GM18505 (cell line): ENCODE measurements at regions not wholly inside any gene's neighbourhood (a gene's known extent, or its start where the extent isn't known, plus 50 kb on each side); places are given as distances from the start of the nearest gene placed in this dataset.
"Not testable (repeated sequence)": the region's sequence is repeated elsewhere in the genome, so short reads cannot be mapped to it uniquely, and the experiment has no call there.

Experiments used
- ATAC-seq: cut with Tn5 transposase; IDR thresholded peaks from one replicate; pipeline ENCODE4 v1.9.1; 2021; ENCODE audit not compliant: unreplicated experiment
- POLR2A ChIP-seq: IDR thresholded peaks from 4 replicates; pipeline ENCODE4 v1.6.1; 2011; ENCODE audit warnings: borderline replicate concordance; ENCODE audit not compliant: insufficient read depth, insufficient read length; ENCODE audit errors: extremely low read depth

DNA sequence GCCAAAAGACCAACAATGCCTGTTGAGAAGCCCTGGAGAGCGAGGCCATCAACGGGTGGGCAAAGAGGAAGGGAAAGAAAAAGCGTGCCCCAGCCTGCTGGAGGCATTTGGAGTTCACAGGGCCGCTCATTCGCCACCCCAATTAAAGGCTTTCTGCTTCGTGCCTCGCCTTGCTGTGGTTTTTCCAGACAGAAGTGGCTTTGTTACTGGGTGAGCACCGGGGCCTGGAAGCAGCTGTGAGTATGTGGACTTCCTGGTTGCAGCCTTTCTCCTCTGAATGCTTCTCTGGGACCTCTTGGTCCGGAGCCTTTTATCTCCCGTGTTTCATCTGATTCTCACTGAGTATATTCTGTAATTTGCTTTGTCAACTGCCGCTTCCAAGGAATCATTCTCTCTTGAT, 118.1 kb upstream of the EGR2 start:
- no peak for TF ChIP-seq POLR2A
- no peak for ATAC-seq

DNA sequence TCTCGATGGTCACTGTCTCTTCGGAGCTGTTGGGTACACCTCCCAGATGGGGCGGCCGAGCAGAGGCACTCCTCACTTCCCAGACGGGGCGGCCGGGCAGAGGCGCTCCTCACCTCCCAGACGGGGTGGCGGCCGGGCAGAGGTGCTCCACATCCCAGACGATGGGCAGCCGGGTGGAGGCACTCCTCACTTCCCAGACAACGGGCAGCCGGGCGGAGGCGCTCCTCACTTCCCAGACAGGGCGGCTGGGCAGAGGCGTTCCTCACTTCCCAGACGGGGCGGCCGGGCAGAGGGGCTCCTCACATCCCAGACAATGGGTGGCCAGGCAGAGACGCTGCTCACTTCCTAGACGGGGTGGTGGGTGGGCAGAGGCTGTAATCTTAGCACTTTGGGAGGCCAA, 112.6 kb upstream of the EGR2 start:
- not testable (repeated sequence) for ATAC-seq

DNA sequence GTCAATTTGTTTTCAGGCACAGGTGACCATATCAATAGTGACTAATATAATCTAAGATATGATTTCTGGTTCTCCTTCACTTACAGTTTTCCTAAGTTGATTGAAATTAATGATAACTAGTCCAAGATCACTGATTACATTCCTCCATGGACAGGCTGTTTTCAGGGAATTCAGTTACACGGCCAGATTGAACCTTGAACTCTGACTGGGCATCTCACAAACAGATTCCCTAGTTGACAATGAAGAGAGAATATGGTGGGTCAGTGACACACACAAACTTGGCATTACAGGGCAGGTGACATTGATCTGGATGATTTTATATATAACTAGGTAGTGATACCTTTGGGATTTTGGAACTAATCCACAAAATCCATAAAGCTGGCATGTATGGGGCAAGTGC, 110.2 kb upstream of the EGR2 start:
- ATAC-seq, result no peak
- no peak for TF ChIP-seq POLR2A

DNA sequence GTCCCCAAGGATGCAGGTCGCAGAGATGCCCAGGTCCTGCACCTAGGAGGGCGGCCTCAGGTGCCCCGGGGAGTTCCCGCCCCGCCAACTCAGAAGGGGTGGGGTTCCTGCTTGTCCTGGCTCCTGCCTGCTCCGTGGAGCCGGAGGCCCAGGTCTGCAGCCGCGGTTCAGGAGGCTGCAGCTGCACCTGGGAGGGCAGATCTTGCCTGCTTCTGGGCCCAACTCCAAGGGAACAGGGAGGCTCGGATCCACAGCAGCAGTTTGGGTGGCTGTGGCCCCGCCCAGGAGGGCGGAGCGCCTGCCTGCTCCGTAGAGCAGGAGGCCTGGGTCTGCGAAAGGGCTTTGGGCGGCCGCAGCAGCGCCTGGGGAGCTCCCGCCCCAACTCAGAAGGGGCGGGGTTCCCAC, 108.2 kb upstream of the EGR2 start:
- no peak for TF ChIP-seq POLR2A
- ATAC-seq, result no peak

DNA sequence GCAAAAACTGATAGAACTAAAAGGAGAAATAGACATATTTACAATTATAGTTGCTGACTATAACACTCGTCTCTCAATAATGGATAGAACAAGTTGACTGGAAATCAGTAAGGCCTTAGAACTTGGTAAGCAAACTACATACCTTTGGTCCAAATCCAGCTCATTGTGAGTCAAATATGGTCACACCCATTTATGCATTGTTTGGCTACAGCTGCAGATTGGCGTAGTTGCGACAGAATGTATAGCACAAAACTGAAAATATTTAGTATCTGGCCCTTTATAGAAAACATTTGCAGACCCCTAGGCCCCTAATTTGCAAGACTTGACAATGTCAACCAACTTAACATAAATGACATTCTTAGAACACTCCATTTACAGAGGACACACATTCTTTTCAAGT, 103.6 kb upstream of the EGR2 start:
- no peak for TF ChIP-seq POLR2A
- no peak for ATAC-seq

DNA sequence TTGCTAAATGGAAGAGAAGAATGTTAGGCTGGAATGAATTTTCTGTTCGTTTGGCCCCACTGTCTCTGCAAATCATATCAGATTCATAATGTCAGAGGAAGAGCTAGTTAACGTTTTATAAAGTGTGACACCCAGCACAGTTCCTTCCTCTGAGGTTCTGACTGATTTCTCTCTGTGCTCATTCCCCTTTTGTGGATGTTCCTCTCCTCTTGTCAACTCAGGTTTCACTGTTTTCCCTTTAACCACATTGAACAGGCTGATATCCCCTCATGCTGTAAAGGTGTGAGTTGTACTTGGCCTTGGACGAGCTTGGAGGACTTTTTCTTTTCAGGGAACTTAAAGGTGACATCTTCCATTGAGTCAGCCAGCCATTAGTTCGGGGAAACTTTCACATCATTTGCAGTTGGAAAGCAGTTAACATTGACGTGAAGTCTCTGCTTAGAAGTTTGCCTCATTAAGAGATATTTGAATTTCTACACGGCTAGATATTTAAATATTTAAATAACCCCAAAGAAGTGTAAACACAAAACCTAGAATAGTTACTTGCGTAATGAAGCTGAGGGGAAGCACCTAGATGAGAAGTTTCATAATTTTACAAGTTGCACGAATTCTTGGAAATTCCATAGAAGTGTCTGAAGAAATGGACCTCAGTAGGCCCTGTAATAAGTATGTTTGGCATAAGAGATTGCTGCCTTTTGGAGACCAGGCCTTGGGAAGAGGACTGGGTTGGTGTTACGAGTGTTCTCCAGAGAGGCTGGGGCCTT, 101.5 kb upstream of the EGR2 start:
- ATAC-seq, result no peak
- TF ChIP-seq POLR2A, result no peak

DNA sequence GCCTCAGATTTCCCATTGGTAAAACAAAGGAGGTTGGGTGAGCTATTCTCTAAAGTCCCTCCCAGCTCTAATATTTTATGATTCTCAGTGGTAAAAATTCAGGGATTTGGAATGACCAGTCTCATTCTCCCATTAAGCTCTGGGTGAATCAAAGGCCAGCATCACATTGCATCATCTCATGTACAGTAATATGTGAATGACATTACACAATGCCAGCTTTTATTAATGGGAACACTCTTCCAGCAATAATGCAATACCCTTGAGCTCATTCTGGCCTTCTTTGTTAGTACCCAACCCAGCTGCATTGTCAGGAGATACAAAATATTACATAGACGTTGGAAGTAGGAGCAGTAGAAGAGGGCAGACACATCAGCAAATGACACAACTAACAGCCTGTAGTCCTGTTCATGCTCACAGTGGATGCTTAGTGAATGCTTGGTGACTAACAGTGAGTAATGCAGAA, 100.0 kb upstream of the EGR2 start:
- no peak for TF ChIP-seq POLR2A

DNA sequence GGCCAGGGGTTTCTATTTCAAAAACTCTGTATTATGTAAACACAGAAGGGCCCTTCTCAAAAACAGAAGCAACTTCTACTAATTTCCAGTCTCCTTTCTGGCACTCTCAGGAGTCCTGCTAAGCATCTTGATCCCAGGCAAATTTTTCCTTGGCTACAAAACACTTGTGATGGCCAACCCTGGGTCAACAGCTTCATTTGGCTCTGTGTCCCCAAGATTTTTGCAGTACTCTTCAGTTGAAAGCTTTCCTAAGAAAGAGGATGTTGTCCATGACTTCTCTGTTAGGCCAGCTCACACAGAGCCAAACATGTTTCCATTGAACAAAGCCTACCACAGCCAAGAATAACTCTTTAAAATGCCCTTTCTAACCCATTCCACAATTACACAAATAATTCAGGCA, 99.0 kb upstream of the EGR2 start:
- no peak for ATAC-seq
- TF ChIP-seq POLR2A, result no peak

More for the DNA sequence above, 100.0 kb upstream of the EGR2 start:
- ATAC-seq, result no peak

DNA sequence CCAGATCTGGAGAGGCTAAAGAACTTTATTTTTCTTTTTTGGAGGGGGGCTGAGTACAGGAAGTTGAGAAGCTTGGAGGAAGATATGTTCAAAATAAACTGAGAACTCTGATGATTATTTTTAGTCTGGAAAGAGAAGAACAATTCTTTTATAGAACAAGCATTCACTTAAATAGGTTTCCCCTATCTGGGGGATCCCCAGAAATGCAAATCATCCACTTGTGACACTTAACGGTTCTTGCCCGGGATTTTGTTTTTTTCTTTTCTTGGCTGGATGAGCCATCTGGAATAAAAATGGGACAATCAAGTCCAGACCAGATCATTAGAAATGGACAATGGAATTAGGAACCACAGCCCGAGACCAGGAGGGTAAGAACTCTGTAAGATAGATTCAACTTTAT, 95.9 kb upstream of the EGR2 start:
- TF ChIP-seq POLR2A, result no peak
- ATAC-seq, result no peak

DNA sequence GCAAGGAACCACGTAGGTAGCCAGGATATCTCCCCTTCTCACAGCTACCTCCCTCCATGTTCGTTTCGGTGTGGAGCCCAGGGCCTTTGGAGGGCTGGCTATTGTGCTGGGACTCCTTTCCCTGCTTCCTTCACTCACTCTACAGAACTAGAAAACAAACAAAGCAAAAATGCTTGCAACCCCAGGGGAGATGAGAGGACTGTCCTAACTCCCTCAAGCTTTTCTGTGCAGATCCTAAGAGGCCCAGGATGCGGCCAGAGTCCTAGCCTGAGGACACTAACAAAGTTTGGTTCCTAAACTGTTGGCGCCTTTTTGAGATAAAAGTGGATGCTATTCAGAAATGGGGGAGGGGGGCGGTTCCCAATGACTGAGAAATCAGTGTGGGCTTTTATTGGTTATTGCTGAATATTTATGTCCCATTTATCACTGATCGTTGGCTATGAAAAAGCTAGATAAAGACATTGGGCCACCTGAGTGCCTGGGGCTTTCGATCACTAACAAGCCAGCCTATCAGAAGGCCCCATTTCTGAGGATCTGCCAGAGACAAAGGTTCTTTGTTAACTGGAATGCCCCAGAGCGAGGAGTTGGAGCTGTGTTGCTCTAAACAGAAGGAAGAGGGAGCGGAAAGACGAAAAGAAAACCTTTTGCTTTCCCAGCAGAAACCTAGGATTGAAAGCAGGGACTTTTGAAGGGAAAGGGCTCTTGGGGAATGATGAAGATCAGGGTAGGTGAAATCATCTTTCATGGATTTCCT, 95.2 kb upstream of the EGR2 start:
- no peak for TF ChIP-seq POLR2A
- ATAC-seq, result no peak

DNA sequence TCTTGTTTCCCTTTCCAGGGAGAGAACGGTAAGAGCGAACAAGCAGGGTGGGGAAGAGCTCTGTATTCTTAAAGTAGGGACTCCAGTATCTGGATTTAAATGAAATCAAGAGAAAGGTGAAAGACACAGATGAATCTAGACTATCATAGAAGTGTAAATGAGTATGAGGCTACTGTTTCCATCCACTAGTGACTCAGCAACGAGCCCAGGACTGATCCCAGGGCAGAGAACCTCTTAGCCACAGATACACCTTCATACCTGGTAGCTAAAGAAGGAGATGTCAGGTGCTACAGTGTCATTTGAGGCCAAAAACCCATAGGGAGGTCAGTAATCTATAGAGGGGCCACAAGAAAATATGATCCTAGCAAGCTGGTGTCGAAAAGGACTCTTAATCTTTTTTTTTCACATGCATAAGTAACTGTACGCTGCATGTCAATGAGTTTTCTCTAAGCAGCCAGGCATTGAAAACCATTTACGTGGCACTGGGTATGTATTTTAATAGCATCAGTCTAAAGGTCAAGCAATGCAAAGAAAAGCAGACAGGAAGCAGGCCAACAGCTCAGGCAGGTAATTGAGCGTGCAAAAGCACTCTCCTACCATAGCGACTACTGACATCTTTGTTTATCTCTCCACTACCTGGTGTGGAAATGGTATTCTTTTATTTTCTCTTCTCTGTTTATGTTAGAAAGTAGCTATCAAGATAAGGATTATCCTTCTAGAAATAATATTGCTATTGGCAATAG, 91.5 kb upstream of the EGR2 start:
- peak; percentile 89 for ATAC-seq
- no peak for TF ChIP-seq POLR2A

DNA sequence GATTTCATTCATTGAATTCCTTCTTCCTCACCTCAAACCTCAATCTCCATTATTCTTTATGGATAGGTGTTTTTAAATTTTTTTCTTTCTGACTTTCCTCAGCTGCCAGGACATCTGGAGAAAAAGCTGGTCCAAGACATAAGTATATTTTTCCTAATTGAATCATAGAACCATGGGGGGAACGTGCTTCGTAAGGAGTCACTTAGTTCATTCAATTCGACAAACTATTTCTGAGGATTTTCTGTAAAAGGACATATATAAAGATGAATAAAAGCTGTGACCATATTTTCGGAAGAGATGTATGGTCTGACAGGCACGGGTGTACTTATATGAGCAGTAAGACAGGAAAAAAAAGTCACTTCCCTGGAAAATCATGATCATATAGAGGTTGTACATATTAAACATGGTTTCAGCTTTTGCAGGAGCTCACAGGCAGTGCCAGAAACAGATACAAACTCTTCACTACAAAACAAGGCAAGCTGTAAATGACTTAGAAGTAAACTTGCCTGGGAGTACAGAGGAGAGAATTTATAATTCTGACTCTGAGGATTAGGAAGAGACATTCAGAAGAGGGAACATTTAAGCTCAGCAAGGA, 88.2 kb upstream of the EGR2 start:
- TF ChIP-seq POLR2A, result no peak
- ATAC-seq, result no peak

DNA sequence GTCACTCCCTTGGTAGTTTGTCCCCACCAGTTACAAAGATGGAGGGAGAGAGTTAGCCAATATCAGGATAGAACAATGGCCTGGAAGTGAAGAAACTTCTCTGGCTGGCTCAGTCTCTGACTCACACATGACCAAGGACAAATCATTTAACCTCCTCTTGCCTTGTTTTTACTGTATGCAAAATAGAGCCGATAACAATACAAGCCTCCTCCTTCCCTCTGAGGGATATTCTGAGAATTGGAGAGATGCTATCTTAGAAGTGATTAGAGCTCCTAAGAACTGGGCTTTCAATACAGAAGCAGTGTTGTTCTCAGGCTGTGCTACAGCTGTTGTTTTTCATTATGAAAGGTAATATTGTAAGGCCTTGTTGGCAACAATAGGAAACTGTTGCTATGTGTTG, 87.7 kb upstream of the EGR2 start:
- no peak for TF ChIP-seq POLR2A
- no peak for ATAC-seq

DNA sequence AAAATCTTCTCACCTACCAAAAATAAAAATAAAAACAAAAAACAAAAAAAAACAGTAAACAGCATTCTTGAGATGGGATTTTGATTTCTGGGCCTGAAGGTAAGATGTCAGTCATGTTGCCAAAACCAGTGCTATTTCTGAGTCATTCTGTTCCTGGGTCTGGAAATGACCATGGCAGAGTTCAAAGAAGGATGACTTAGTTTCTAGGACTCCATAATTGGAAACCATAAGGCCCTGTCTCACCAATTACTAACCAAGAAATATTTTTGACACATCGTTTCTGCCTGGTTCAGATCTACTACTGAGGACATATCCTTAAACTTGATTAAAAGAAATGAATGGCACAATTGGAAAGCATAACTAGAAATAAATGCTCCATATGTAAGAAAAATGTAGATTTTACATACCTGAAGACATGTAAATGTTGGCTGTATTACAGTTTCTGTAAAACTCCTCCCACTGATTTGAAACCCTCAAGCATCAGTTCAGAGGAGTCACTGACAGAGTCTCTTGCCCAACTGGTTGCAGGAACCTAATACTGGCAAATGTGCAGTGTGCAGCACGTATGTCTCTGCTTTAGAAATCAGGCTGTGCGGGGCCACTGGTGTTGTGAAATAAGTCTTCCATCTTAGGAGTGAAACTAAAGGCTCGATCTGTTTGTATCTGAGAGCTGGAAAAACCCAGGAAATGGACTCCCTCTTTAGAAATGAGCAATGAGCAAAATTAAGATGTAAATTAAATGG, 84.8 kb upstream of the EGR2 start:
- TF ChIP-seq POLR2A, result no peak
- ATAC-seq, result no peak

DNA sequence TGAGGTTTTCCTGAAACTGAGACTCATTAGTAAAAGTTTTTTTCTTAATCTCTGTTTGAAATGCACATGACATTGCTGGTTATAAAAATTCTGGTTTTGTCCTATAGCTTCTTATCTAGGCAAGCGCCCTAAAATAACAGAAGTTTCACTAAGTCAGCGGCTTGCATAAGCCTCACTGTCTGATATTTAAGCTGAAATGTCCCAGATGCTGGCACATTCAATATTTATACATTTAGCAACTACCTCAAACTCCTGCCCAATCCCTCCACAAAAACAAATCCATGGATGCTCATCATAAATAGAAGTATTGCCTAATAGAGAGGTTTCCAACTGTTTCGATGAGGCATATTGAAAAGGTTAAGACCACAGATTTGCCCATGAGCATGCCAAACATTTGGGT, 83.1 kb upstream of the EGR2 start:
- no peak for ATAC-seq

More for the DNA sequence above, 83.1 kb upstream of the EGR2 start:
- TF ChIP-seq POLR2A, result no peak
